Neural cell (in vitro differentiated cells): ENCODE measurements at regions not wholly inside any gene's neighbourhood (a gene's known extent, or its start where the extent isn't known, plus 50 kb on each side); places are given as distances from the start of the nearest gene placed in this dataset.

Experiments
- EZH2 ChIP-seq: fragments of 200-600, 300-800 bp; shearing (Covaris generic), sonication (generic); IDR thresholded peaks from 2 replicates; pipeline ENCODE4 v1.6.1; 2014; ENCODE audit warnings: antibody characterized with exemption, low read length, borderline replicate concordance, mild to moderate bottlenecking; ENCODE audit not compliant: insufficient read depth, poor library complexity, severe bottlenecking
- MXI1 ChIP-seq: fragments of 450-650 bp; conservative IDR thresholded peaks from 2 replicates; pipeline ENCODE4 v1.6.1; 2014; ENCODE audit warnings: antibody characterized with exemption, mild to moderate bottlenecking; ENCODE audit not compliant: poor library complexity, severe bottlenecking
- TAF1 ChIP-seq: IDR thresholded peaks from 2 replicates; pipeline ENCODE4 v1.6.1; 2012; ENCODE audit warnings: low read depth
- TF ChIP-seq, protein P1 (sequence below): fragments of 450-650 bp; IDR thresholded peaks from 2 replicates; pipeline ENCODE4 v1.5.1; 2014; ENCODE audit warnings: antibody characterized with exemption, mild to moderate bottlenecking, moderate library complexity; ENCODE audit not compliant: poor library complexity, severe bottlenecking

DNA sequence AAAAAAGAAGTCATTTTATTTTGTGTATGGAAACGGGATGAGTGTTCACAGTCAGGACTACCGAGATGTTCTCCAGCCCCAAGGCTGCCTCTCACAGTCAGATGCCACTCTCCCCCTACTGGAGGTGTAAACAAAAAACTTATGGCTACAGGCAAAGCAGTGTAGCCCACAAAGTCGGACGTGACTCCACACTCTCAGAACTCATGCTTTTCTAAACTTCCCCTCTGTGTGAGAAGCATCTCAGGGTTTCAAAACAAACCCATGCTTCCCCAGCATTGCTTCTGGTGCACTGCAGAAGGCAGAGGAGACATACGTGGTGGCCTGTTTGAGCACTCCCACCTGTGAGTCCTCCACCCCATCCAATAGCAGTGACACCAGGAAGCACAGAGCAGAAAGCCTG, 580.3 kb downstream of the BNC2 start:
- TF ChIP-seq EZH2 (no peak), MXI1 (no peak), TAF1 (no peak)
- TF ChIP-seq, protein P1, sequence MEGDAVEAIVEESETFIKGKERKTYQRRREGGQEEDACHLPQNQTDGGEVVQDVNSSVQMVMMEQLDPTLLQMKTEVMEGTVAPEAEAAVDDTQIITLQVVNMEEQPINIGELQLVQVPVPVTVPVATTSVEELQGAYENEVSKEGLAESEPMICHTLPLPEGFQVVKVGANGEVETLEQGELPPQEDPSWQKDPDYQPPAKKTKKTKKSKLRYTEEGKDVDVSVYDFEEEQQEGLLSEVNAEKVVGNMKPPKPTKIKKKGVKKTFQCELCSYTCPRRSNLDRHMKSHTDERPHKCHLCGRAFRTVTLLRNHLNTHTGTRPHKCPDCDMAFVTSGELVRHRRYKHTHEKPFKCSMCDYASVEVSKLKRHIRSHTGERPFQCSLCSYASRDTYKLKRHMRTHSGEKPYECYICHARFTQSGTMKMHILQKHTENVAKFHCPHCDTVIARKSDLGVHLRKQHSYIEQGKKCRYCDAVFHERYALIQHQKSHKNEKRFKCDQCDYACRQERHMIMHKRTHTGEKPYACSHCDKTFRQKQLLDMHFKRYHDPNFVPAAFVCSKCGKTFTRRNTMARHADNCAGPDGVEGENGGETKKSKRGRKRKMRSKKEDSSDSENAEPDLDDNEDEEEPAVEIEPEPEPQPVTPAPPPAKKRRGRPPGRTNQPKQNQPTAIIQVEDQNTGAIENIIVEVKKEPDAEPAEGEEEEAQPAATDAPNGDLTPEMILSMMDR = no peak
